HG02623 (cell line): ENCODE measurements at regions not wholly inside any gene's neighbourhood (a gene's known extent, or its start where the extent isn't known, plus 50 kb on each side); places are given as distances from the start of the nearest gene placed in this dataset.
"Not testable (repeated sequence)": the region's sequence is repeated elsewhere in the genome, so short reads cannot be mapped to it uniquely, and the experiment has no call there.

Source experiments
- ATAC-seq: cut with Tn5 transposase; IDR thresholded peaks from one replicate; pipeline ENCODE4 v1.9.1; 2021; ENCODE audit warnings: moderate library complexity; ENCODE audit not compliant: unreplicated experiment

GRCh38 chr12:129959889-129960288, 56.1 kb upstream of the TMEM132D start:
- ATAC-seq = no peak

- no peak for ATAC-seq
Observed at GRCh38 chr12:129961091-129961490, 57.3 kb upstream of the TMEM132D start.

- ATAC-seq = no peak
Observed at GRCh38 chr12:129961856-129962255, 58.0 kb upstream of the TMEM132D start.

GRCh38 chr12:129964300-129964699, 60.5 kb upstream of the TMEM132D start:
- ATAC-seq = no peak

- ATAC-seq = no peak
Observed at GRCh38 chr12:129964826-129965457, 61.1 kb upstream of the TMEM132D start.

- no peak for ATAC-seq
Observed at GRCh38 chr12:129966146-129966995, 62.5 kb upstream of the TMEM132D start.

GRCh38 chr12:129971721-129972120, 67.9 kb upstream of the TMEM132D start:
- no peak for ATAC-seq

GRCh38 chr12:129973236-129973961, 69.6 kb upstream of the TMEM132D start:
- ATAC-seq = no peak

- no peak for ATAC-seq
Observed at GRCh38 chr12:129984106-129984505, 80.3 kb upstream of the TMEM132D start.

- ATAC-seq = no peak
Observed at GRCh38 chr12:129987841-129988240, 84.0 kb upstream of the TMEM132D start.

- no peak for ATAC-seq
Observed at GRCh38 chr12:129994634-129995033, 90.8 kb upstream of the TMEM132D start.

- ATAC-seq = no peak
Observed at GRCh38 chr12:129997239-129997638, 93.4 kb upstream of the TMEM132D start.

- not testable (repeated sequence) for ATAC-seq
Observed at GRCh38 chr12:130004310-130004877, 100.6 kb upstream of the TMEM132D start.

GRCh38 chr12:130007771-130008170, 103.9 kb upstream of the TMEM132D start:
- ATAC-seq = no peak

GRCh38 chr12:130008241-130008640, 104.4 kb upstream of the TMEM132D start:
- ATAC-seq = no peak

- no peak for ATAC-seq
Observed at GRCh38 chr12:130009961-130010360, 106.1 kb upstream of the TMEM132D start.

GRCh38 chr12:130011611-130012385, 108.0 kb upstream of the TMEM132D start:
- no peak for ATAC-seq

- no peak for ATAC-seq
Observed at GRCh38 chr12:130013771-130014484, 110.1 kb upstream of the TMEM132D start.

- no peak for ATAC-seq
Observed at GRCh38 chr12:130014485-130014807, 110.6 kb upstream of the TMEM132D start.

- ATAC-seq = no peak
Observed at GRCh38 chr12:130016194-130016593, 112.4 kb upstream of the TMEM132D start.
